ENCODE measurements at regions not wholly inside any gene's neighbourhood (a gene's known extent, or its start where the extent isn't known, plus 50 kb on each side); places are given as distances from the start of the nearest gene placed in this dataset.

GRCh38 chr9:87089506-87089905 is 142.2 kb upstream of the GAS1 start:
- in situ Hi-C loops (cut with MboI) = no loop called here
- 39 to 45% methylated on average over 2 of the region's 2 CpGs for WGBS, 2 experiments (ENCODE audit: low coverage in 1 of 2, low lambda C conversion rate in 2 of 2, missing lambda C conversion rate in 2 of 2)

GRCh38 chr9:87089929-87090328 is 142.6 kb upstream of the GAS1 start:
- H3K27ac ChIP-seq = no peak overlapping the region
- in situ Hi-C loops (cut with MboI) = no loop called here
- no peak overlapping the region for H2AFZ ChIP-seq
- no peaks in the 10 kb centered on the region for H3K27me3 ChIP-seq (replicated peaks; ENCODE audit: insufficient read depth)
- no peak overlapping the region for H3K4me2 ChIP-seq (ENCODE audit: unreplicated experiment)
- no peaks in the 10 kb centered on the region for H3K36me3 ChIP-seq (ENCODE audit: low read depth)
- no peak overlapping the region for H3K4me3 ChIP-seq
- no peaks in the 10 kb centered on the region for H3K79me2 ChIP-seq (ENCODE audit: insufficient read depth)
- H3K9me2 ChIP-seq (ENCODE audit: insufficient read depth) = no peaks in the 10 kb centered on the region
- no peaks in the 10 kb centered on the region for H3K9me3 ChIP-seq (ENCODE audit: low read depth)
- H3K4me1 ChIP-seq (ENCODE audit: insufficient read depth) = no peaks in the 10 kb centered on the region
- no peaks in the 10 kb centered on the region for H4K20me1 ChIP-seq (ENCODE audit: insufficient read depth)
- TF ChIP-seq EZH2phosphoT487 (IDR thresholded peaks at IDR 0.05; ENCODE audit: insufficient read depth, low read depth) (no peak), EZH2 (IDR thresholded peaks at IDR 0.05; ENCODE audit: insufficient read depth, poor library complexity, severe bottlenecking) (no peak)
- no peaks in the 10 kb centered on the region for H3F3A ChIP-seq (ENCODE audit: insufficient read depth)
- no peak overlapping the region for H3K9ac ChIP-seq
- DNase-seq = no peak

More at GRCh38 chr9:87089506-87089905, 142.2 kb upstream of the GAS1 start:
- Histone ChIP-seq H3K27me3 (replicated peaks; ENCODE audit: insufficient read depth) (no peaks in the 10 kb centered on the region), H3K9me3 (ENCODE audit: low read depth) (no peaks in the 10 kb centered on the region), H2AFZ (no peak overlapping the region), H3K4me3 (no peak overlapping the region), H3K4me2 (ENCODE audit: unreplicated experiment) (no peak overlapping the region), H3K9ac (no peak overlapping the region), H3K79me2 (ENCODE audit: insufficient read depth) (no peaks in the 10 kb centered on the region), H3K9me2 (ENCODE audit: insufficient read depth) (no peaks in the 10 kb centered on the region), H3K27ac (no peak overlapping the region), H3K36me3 (ENCODE audit: low read depth) (no peaks in the 10 kb centered on the region), H3K4me1 (ENCODE audit: insufficient read depth) (no peaks in the 10 kb centered on the region), H3F3A (ENCODE audit: insufficient read depth) (no peaks in the 10 kb centered on the region), H4K20me1 (ENCODE audit: insufficient read depth) (no peaks in the 10 kb centered on the region)
- DNase-seq = no peak
- TF ChIP-seq EZH2 (IDR thresholded peaks at IDR 0.05; ENCODE audit: insufficient read depth, poor library complexity, severe bottlenecking) = no peak
- TF ChIP-seq EZH2phosphoT487 (IDR thresholded peaks at IDR 0.05; ENCODE audit: insufficient read depth, low read depth) = no peak

DNA sequence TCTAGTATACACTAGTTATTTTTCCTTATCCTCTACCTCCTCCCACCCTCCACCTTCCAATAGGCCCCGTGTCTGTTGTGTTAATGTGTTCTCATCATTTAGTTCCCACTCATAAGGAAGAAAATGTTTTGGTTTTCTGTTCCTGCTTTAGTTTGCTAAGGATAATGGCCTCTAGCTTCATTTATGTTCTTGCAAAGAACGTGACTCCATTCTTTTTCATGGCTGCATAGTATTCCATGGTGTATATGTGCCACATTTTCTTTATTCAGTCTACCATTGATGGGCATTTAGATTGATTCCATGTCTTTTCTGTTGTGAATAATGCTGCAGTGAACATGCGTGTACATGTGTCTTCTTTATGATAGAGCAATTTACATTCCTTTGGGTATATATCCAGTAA is 146.5 kb upstream of the GAS1 start:
- no peaks in the 10 kb centered on the region for H3F3A ChIP-seq (ENCODE audit: insufficient read depth)
- no peak overlapping the region for H3K4me3 ChIP-seq
- H4K20me1 ChIP-seq (ENCODE audit: insufficient read depth) = no peaks in the 10 kb centered on the region
- WGBS, 2 experiments (ENCODE audit: low coverage in 1 of 2, low lambda C conversion rate in 2 of 2, missing lambda C conversion rate in 2 of 2) = 87 to 93% methylated on average over 3 of the region's 3 CpGs
- no peak overlapping the region for H2AFZ ChIP-seq
- in situ Hi-C loops (cut with MboI) = no loop called here
- no peaks in the 10 kb centered on the region for H3K79me2 ChIP-seq (ENCODE audit: insufficient read depth)
- H3K9ac ChIP-seq = no peak overlapping the region
- no peaks in the 10 kb centered on the region for H3K9me2 ChIP-seq (ENCODE audit: insufficient read depth)
- H3K9me3 ChIP-seq (ENCODE audit: low read depth) = no peaks in the 10 kb centered on the region
- DNase-seq = no peak
- no peaks in the 10 kb centered on the region for H3K27me3 ChIP-seq (replicated peaks; ENCODE audit: insufficient read depth)
- no peaks in the 10 kb centered on the region for H3K4me1 ChIP-seq (ENCODE audit: insufficient read depth)
- TF ChIP-seq EZH2 (IDR thresholded peaks at IDR 0.05; ENCODE audit: insufficient read depth, poor library complexity, severe bottlenecking) = no peak
- no peak for TF ChIP-seq EZH2phosphoT487 (IDR thresholded peaks at IDR 0.05; ENCODE audit: insufficient read depth, low read depth)
- no peaks in the 10 kb centered on the region for H3K36me3 ChIP-seq (ENCODE audit: low read depth)
- no peak overlapping the region for H3K4me2 ChIP-seq (ENCODE audit: unreplicated experiment)
- H3K27ac ChIP-seq = no peak overlapping the region

DNA sequence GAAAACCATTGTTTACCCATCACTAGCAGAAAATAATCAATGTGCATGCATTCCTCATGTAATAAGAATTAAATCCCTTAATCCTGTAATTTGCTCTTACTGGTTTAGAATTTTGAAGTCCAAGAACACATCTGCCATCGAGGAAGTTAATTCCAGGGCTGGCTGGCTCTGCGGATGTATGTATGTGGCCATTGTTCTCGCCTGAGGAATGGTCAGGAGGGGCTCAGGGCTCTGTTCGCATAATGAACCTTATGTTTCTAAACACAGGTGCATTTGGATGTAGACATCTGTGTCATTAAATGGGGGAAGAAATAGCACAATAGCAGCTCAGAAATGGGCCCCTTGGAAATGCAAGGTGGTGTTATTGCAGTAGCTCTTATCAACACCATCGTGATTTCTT is 148.6 kb upstream of the GAS1 start:
- no peaks in the 10 kb centered on the region for H3K9me3 ChIP-seq (ENCODE audit: low read depth)
- no peaks in the 10 kb centered on the region for H3K79me2 ChIP-seq (ENCODE audit: insufficient read depth)
- DNase-seq = no peak
- H3K27me3 ChIP-seq (replicated peaks; ENCODE audit: insufficient read depth) = no peaks in the 10 kb centered on the region
- WGBS, 2 experiments (ENCODE audit: low coverage in 1 of 2, low lambda C conversion rate in 2 of 2, missing lambda C conversion rate in 2 of 2) = 78 to 80% methylated on average over 5 of the region's 5 CpGs
- no peak overlapping the region for H2AFZ ChIP-seq
- H3K4me1 ChIP-seq (ENCODE audit: insufficient read depth) = no peaks in the 10 kb centered on the region
- TF ChIP-seq EZH2 (IDR thresholded peaks at IDR 0.05; ENCODE audit: insufficient read depth, poor library complexity, severe bottlenecking) = no peak
- TF ChIP-seq EZH2phosphoT487 (IDR thresholded peaks at IDR 0.05; ENCODE audit: insufficient read depth, low read depth) = no peak
- no peaks in the 10 kb centered on the region for H3K9me2 ChIP-seq (ENCODE audit: insufficient read depth)
- in situ Hi-C loops (cut with MboI) = no loop called here
- no peak overlapping the region for H3K4me2 ChIP-seq (ENCODE audit: unreplicated experiment)
- H4K20me1 ChIP-seq (ENCODE audit: insufficient read depth) = no peaks in the 10 kb centered on the region
- H3K27ac ChIP-seq = no peak overlapping the region
- no peak overlapping the region for H3K4me3 ChIP-seq
- no peak overlapping the region for H3K9ac ChIP-seq
- H3K36me3 ChIP-seq (ENCODE audit: low read depth) = no peaks in the 10 kb centered on the region
- no peaks in the 10 kb centered on the region for H3F3A ChIP-seq (ENCODE audit: insufficient read depth)

DNA sequence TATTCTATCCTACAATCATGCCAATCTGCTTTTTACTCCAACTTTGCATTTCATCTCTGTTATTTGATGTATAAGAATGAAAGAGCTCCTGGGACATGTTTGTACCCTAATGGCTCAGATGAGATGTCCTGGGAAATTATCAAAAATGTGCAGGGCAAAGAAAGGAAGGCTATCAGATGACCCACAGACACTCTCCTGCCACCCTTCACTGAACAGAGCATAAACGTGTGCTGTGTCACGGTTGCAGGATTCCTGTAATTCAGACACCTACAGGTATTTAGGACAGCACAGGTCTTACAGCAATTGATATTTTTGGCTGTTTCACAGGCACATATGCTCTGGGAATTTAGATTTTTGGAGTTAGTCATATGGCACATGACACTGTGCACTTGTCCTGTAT is 149.2 kb upstream of the GAS1 start:
- H3K27ac ChIP-seq = no peak overlapping the region
- DNase-seq = no peak
- in situ Hi-C loops (cut with MboI) = no loop called here
- H3K9me3 ChIP-seq (ENCODE audit: low read depth) = no peaks in the 10 kb centered on the region
- no peaks in the 10 kb centered on the region for H3K9me2 ChIP-seq (ENCODE audit: insufficient read depth)
- no peaks in the 10 kb centered on the region for H3F3A ChIP-seq (ENCODE audit: insufficient read depth)
- no peak overlapping the region for H3K9ac ChIP-seq
- no peak overlapping the region for H3K4me2 ChIP-seq (ENCODE audit: unreplicated experiment)
- TF ChIP-seq EZH2 (IDR thresholded peaks at IDR 0.05; ENCODE audit: insufficient read depth, poor library complexity, severe bottlenecking) = no peak
- TF ChIP-seq EZH2phosphoT487 (IDR thresholded peaks at IDR 0.05; ENCODE audit: insufficient read depth, low read depth) = no peak
- 81 to 87% methylated on average over 2 of the region's 2 CpGs for WGBS, 2 experiments (ENCODE audit: low coverage in 1 of 2, low lambda C conversion rate in 2 of 2, missing lambda C conversion rate in 2 of 2)
- H2AFZ ChIP-seq = no peak overlapping the region
- no peaks in the 10 kb centered on the region for H3K36me3 ChIP-seq (ENCODE audit: low read depth)
- H3K4me3 ChIP-seq = no peak overlapping the region
- H3K79me2 ChIP-seq (ENCODE audit: insufficient read depth) = no peaks in the 10 kb centered on the region
- H3K4me1 ChIP-seq (ENCODE audit: insufficient read depth) = no peaks in the 10 kb centered on the region
- no peaks in the 10 kb centered on the region for H4K20me1 ChIP-seq (ENCODE audit: insufficient read depth)
- no peaks in the 10 kb centered on the region for H3K27me3 ChIP-seq (replicated peaks; ENCODE audit: insufficient read depth)
